CD14-positive monocyte (primary cell): ENCODE measurements at regions not wholly inside any gene's neighbourhood (a gene's known extent, or its start where the extent isn't known, plus 50 kb on each side); places are given as distances from the start of the nearest gene placed in this dataset.

Experiments used
- DNase-seq, 3 donors: peaks; one replicate each; pipeline ENCODE4 v3.0.0-alpha.2; 2011 to 2022
- H2AFZ ChIP-seq: 2 replicates; pipeline ENCODE4 v1.6.0; 2012; ENCODE audit warnings: mild to moderate bottlenecking, low read depth, low read length, inconsistent platforms; ENCODE audit not compliant: insufficient read depth, poor library complexity, severe bottlenecking
- H3K27ac ChIP-seq, 2 donors: 1 replicate in 1 of 2; 2 replicates in 1 of 2; pipeline ENCODE4 v1.5.1; 2012 to 2013; ENCODE audit warnings: low read length in 2 of 2, control low read depth in 1 of 2, inconsistent platforms in 1 of 2, low read depth in 1 of 2, mild to moderate bottlenecking in 1 of 2
- H3K27me3 ChIP-seq, 2 donors: one replicate each; pipeline versions ENCODE4 v1.6.0 to v1.6.1; 2011 to 2013; ENCODE audit warnings: low read length in 2 of 2; ENCODE audit not compliant: control insufficient read depth in 2 of 2, insufficient read depth in 2 of 2
- H3K36me3 ChIP-seq, 2 donors: replicated peaks in 1 of 2; 1 replicate in 1 of 2; 2 replicates in 1 of 2; pipeline versions ENCODE4 v1.5.1 to v1.6.1; 2012 to 2013; ENCODE audit warnings: low read length in 2 of 2, control low read depth in 1 of 2, inconsistent platforms in 1 of 2, mild to moderate bottlenecking in 1 of 2; ENCODE audit not compliant: insufficient read depth in 2 of 2, control insufficient read depth in 1 of 2
- H3K4me1 ChIP-seq, 2 donors: 1 replicate in 1 of 2; 2 replicates in 1 of 2; pipeline versions ENCODE4 v1.5.1 to v1.6.1; 2012 to 2013; ENCODE audit warnings: low read length in 2 of 2, control low read depth in 1 of 2, inconsistent platforms in 1 of 2, mild to moderate bottlenecking in 1 of 2, moderate library complexity in 1 of 2; ENCODE audit not compliant: insufficient read depth in 2 of 2, control insufficient read depth in 1 of 2
- H3K4me2 ChIP-seq: replicated peaks from 2 replicates; pipeline ENCODE3; 2012; ENCODE audit warnings: low read length, moderate library complexity, mild to moderate bottlenecking; ENCODE audit not compliant: poor library complexity, severe bottlenecking; ENCODE audit errors: extremely low read depth
- H3K4me3 ChIP-seq, 3 experiments: fragments of 200-600 bp in 1 of 3; sonication (generic) in 1 of 3; replicated peaks in 1 of 3; 1 replicate in 2 of 3; 2 replicates in 1 of 3; pipeline ENCODE4 v1.5.1; 2011 to 2013; ENCODE audit warnings: low read length in 3 of 3, mild to moderate bottlenecking in 3 of 3, control low read depth in 2 of 3, low read depth in 2 of 3, inconsistent platforms in 1 of 3, moderate library complexity in 1 of 3
- H3K79me2 ChIP-seq: 2 replicates; pipeline ENCODE4 v1.6.0; 2012; ENCODE audit warnings: mild to moderate bottlenecking, control low read depth, inconsistent platforms, low read length, moderate library complexity; ENCODE audit not compliant: insufficient read depth
- H3K9ac ChIP-seq: 2 replicates; pipeline ENCODE4 v1.6.0; 2017; ENCODE audit warnings: low read length, mild to moderate bottlenecking; ENCODE audit not compliant: insufficient read depth, poor library complexity, severe bottlenecking
- H3K9me3 ChIP-seq, 2 donors: replicated peaks in 1 of 2; 1 replicate in 1 of 2; 2 replicates in 1 of 2; pipeline versions ENCODE4 v1.5.1 to v1.6.1; 2012 to 2013; ENCODE audit warnings: low read length in 2 of 2, control low read depth in 1 of 2; ENCODE audit not compliant: control insufficient read depth in 1 of 2, insufficient read depth in 1 of 2
- H4K20me1 ChIP-seq: 2 replicates; pipeline ENCODE4 v1.6.0; 2012; ENCODE audit warnings: mild to moderate bottlenecking, low read length, control low read depth, moderate library complexity; ENCODE audit not compliant: insufficient read depth
- H3K27ac Mint-ChIP-seq, 7 donors: one replicate each; pipeline ENCODE4 v1.8.0; 2020; ENCODE audit warnings: mild to moderate bottlenecking in 7 of 7, mixed read lengths in 7 of 7, moderate library complexity in 6 of 7, inconsistent platforms in 2 of 7
- H3K27me3 Mint-ChIP-seq, 3 donors: one replicate each; pipeline ENCODE4 v1.8.0; 2021 to 2022; ENCODE audit warnings: low read depth in 3 of 3, mild to moderate bottlenecking in 3 of 3, mixed read lengths in 3 of 3, moderate library complexity in 3 of 3, inconsistent platforms in 1 of 3
- H3K36me3 Mint-ChIP-seq, 2 donors: one replicate each; pipeline ENCODE4 v1.8.0; 2020; ENCODE audit warnings: mixed read lengths in 2 of 2, inconsistent platforms in 1 of 2, mild to moderate bottlenecking in 1 of 2
- H3K4me1 Mint-ChIP-seq: one replicate; pipeline ENCODE4 v1.8.0; 2020; ENCODE audit warnings: mild to moderate bottlenecking, mixed read lengths
- H3K4me3 Mint-ChIP-seq, 2 donors: one replicate each; pipeline ENCODE4 v1.8.0; 2020; ENCODE audit warnings: mild to moderate bottlenecking in 2 of 2, mixed read lengths in 2 of 2, moderate library complexity in 1 of 2
- H3K9me3 Mint-ChIP-seq, 7 donors: one replicate each; pipeline ENCODE4 v1.8.0; 2020 to 2022; ENCODE audit warnings: mixed read lengths in 7 of 7, mild to moderate bottlenecking in 6 of 7, moderate library complexity in 6 of 7, inconsistent platforms in 2 of 7
- WGBS: methylation state at CpG from one replicate; pipeline ENCODE4 v1.1.5; 2013; ENCODE audit warnings: missing lambda C conversion rate; ENCODE audit not compliant: insufficient coverage; 5-methylcytosine and 5-hydroxymethylcytosine counted together
- intact Hi-C, 2 donors: fragments of 100-400 bp; cut with micrococcal nuclease; formaldehyde crosslinking; loops; one replicate each; pipeline versions ENCODE4 v1.15.0 to v1.15.1; 2023
- TF ChIP-seq, protein P1 (sequence below): fragments of 200-600 bp; IDR thresholded peaks from one replicate; pipeline ENCODE4 v1.8.0; 2022; ENCODE audit warnings: antibody characterized with exemption, mild to moderate bottlenecking

DNA sequence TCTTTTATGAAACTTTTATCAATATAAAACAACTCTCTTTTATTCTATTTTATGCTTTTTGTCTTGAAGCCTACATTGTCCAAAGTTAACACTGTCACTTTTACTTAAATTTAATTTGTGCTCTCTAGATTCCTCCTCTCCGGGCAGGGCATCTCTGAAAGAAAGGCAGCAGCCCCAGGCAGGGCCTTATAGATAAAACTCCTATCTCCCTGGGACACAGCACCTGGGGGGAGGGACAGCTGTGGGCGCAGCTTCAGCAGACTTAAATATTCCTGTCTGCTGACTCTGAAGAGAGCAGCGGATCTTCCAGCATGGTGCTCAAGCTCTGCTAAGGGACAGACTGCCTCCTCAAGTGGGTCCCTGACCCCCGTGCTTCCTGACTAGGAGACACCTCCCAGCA, 447.7 kb upstream of the FANCL start:
- Mint-ChIP-seq H3K9me3 (peaks cover 14 to 41% (median 33%) of the 10 kb centered on the region in 7 donors), H3K4me3 (no peak overlapping the region)
- WGBS, result 91% methylated on average over 2 of the region's 4 CpGs

DNA sequence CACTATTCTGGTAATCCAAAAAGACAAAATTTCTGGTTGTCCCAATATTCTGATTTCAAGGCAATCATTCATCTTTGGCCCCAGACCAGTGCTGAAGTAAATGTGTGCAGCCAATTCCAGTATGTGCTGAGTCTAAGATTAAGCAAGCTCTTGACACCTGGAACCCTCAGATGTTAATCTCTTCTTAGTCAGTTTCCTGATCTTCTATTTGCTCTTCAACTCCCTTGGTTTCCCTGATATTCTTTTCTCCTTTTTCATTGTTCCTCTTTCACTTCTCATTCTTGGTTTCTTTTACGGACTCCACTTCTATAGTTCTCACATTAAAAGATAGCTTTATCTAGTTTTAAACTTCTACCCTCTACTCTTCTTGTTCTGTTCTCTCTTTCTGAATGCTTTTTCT, 445.7 kb upstream of the FANCL start:
- Mint-ChIP-seq H3K9me3 (peaks cover 13 to 27% (median 22%) of the 10 kb centered on the region in 7 donors), H3K36me3 (peaks cover 3 to 13% of the 10 kb centered on the region in 2 donors), H3K4me3 (peak overlapping the region; percentile 25 to 74), H3K27me3 (no peaks in the 10 kb centered on the region), H3K27ac (peak overlapping the region; percentile 3 to 78 (median 46)), H3K4me1 (peaks cover 40% of the 10 kb centered on the region)
- Histone ChIP-seq H3K36me3 (no peaks in the 10 kb centered on the region), H3K27ac (peak overlapping the region in 1 of 2 donors; percentile 44), H3K9ac (no peak overlapping the region), H2AFZ (peak overlapping the region; percentile 26), H3K79me2 (no peaks in the 10 kb centered on the region), H3K4me3 (peak overlapping the region in 1 of 3 experiments; percentile 22), H3K4me1 (peaks cover 11 to 12% of the 10 kb centered on the region in 2 donors), H3K4me2 (peak overlapping the region; percentile 35), H3K27me3 (no peaks in the 10 kb centered on the region), H3K9me3 (peaks cover 0 to 4% of the 10 kb centered on the region in 2 donors), H4K20me1 (no peaks in the 10 kb centered on the region)
- no peak for DNase-seq
- TF ChIP-seq, protein P1, sequence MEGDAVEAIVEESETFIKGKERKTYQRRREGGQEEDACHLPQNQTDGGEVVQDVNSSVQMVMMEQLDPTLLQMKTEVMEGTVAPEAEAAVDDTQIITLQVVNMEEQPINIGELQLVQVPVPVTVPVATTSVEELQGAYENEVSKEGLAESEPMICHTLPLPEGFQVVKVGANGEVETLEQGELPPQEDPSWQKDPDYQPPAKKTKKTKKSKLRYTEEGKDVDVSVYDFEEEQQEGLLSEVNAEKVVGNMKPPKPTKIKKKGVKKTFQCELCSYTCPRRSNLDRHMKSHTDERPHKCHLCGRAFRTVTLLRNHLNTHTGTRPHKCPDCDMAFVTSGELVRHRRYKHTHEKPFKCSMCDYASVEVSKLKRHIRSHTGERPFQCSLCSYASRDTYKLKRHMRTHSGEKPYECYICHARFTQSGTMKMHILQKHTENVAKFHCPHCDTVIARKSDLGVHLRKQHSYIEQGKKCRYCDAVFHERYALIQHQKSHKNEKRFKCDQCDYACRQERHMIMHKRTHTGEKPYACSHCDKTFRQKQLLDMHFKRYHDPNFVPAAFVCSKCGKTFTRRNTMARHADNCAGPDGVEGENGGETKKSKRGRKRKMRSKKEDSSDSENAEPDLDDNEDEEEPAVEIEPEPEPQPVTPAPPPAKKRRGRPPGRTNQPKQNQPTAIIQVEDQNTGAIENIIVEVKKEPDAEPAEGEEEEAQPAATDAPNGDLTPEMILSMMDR, result no peak
- WGBS, result 0% methylated on average over 1 of the region's 1 CpG
- intact Hi-C loops, result no loop called here

More for the DNA sequence above, 447.7 kb upstream of the FANCL start:
- H3K4me2 ChIP-seq, result no peak overlapping the region
- H3K36me3 ChIP-seq, result no peaks in the 10 kb centered on the region
- Mint-ChIP-seq H3K36me3 (peaks cover 3 to 17% of the 10 kb centered on the region in 2 donors), H3K27ac (peak overlapping the region in 1 of 7 donors; percentile 9), H3K27me3 (no peaks in the 10 kb centered on the region), H3K4me1 (peaks cover 46% of the 10 kb centered on the region)
- peaks cover 11 to 12% of the 10 kb centered on the region in 2 donors for H3K4me1 ChIP-seq
- H3K27me3 ChIP-seq, result no peaks in the 10 kb centered on the region
- no peak overlapping the region for H3K27ac ChIP-seq
- peaks cover 0 to 4% of the 10 kb centered on the region in 2 donors for H3K9me3 ChIP-seq
- H3K4me3 ChIP-seq, result no peak overlapping the region
- no peak overlapping the region for H3K9ac ChIP-seq
- no peak for DNase-seq
- H2AFZ ChIP-seq, result no peak overlapping the region
- intact Hi-C loops, result no loop called here
- no peaks in the 10 kb centered on the region for H3K79me2 ChIP-seq
- TF ChIP-seq, protein P1, result no peak
- H4K20me1 ChIP-seq, result no peaks in the 10 kb centered on the region
